Liver (tissue), 3 donors: ENCODE measurements at regions not wholly inside any gene's neighbourhood (a gene's known extent, or its start where the extent isn't known, plus 50 kb on each side); places are given as distances from the start of the nearest gene placed in this dataset.

Source experiments
- FOXA1 ChIP-seq: IDR thresholded peaks from 2 replicates; pipeline ENCODE4 v1.6.1; 2016; ENCODE audit warnings: antibody characterized with exemption
- RAD21 ChIP-seq, 2 donors: IDR thresholded peaks; 2 replicates each; pipeline ENCODE4 v1.6.1; 2016; ENCODE audit warnings: antibody characterized with exemption in 2 of 2, mild to moderate bottlenecking in 2 of 2
- RXRA ChIP-seq, 2 donors: IDR thresholded peaks; 2 replicates each; pipeline ENCODE4 v1.6.1; 2017 to 2018; ENCODE audit warnings: antibody characterized with exemption in 2 of 2, mild to moderate bottlenecking in 1 of 2
- SP1 ChIP-seq: IDR thresholded peaks from 2 replicates; pipeline ENCODE4 v1.6.1; 2018; ENCODE audit warnings: antibody characterized with exemption, mild to moderate bottlenecking
- TAF1 ChIP-seq: conservative IDR thresholded peaks from 2 replicates; pipeline ENCODE4 v1.6.1; 2016; ENCODE audit warnings: antibody characterized with exemption, mild to moderate bottlenecking
- YY1 ChIP-seq: IDR thresholded peaks from 2 replicates; pipeline ENCODE4 v1.6.1; 2016; ENCODE audit warnings: antibody characterized with exemption, mild to moderate bottlenecking
- TF ChIP-seq, protein P1 (sequence below): fragments of 150-350 bp; IDR thresholded peaks from 2 replicates; pipeline ENCODE4 v1.5.1; 2017; ENCODE audit warnings: improper control_type of control experiment, low read depth, low read length; ENCODE audit not compliant: missing input control
- TF ChIP-seq, protein P2 (sequence below): IDR thresholded peaks from 2 replicates; pipeline ENCODE4 v1.6.1; 2016; ENCODE audit warnings: antibody characterized with exemption, mild to moderate bottlenecking
- TF ChIP-seq, protein P3 (sequence below): IDR thresholded peaks from 2 replicates; pipeline ENCODE4 v1.6.1; 2016; ENCODE audit warnings: antibody characterized with exemption
- TF ChIP-seq, protein P4 (sequence below): IDR thresholded peaks from 2 replicates; pipeline ENCODE4 v1.6.1; 2016; ENCODE audit warnings: antibody characterized with exemption
- donor health status: healthy.
- donor health status: healthy.

DNA sequence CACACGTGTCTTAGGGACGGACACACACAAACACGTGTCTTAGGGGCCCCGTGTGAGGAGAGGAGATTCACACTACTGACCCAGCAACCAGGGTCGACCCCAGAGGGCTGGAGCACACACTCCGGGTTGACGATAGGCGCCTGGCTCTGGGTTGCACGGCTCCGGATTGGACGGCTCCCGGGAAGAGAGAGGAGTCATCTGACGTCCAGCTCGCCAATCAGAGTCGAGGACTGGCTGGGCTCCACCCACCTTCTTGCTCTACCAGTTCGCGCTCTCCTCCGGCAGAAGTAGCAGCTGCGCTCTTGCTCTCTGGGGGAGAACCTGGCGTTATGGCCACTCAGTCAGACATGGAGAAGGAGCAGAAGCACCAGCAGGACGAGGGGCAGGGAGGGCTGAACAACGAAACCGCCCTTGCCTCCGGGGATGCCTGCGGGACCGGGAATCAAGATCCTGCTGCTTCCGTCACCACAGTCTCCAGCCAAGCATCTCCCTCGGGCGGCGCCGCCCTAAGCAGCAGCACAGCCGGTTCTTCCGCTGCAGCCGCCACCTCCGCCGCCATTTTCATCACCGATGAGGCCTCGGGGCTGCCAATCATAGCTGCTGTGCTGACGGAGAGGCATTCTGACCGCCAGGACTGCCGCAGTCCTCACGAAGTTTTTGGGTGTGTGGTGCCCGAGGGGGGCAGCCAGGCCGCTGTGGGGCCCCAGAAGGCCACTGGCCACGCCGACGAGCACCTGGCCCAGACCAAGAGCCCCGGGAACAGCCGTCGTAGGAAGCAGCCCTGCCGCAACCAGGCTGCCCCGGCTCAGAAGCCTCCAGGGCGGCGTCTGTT is 74.3 kb downstream of the NUDT10 start:
- TF ChIP-seq FOXA1 (no peak), RAD21 (IDR thresholded peaks at IDR 0.05) (no peak), YY1 (no peak), TAF1 (no peak), RXRA (IDR thresholded peaks at IDR 0.05) (no peak), SP1 (no peak)
- TF ChIP-seq, protein P1, sequence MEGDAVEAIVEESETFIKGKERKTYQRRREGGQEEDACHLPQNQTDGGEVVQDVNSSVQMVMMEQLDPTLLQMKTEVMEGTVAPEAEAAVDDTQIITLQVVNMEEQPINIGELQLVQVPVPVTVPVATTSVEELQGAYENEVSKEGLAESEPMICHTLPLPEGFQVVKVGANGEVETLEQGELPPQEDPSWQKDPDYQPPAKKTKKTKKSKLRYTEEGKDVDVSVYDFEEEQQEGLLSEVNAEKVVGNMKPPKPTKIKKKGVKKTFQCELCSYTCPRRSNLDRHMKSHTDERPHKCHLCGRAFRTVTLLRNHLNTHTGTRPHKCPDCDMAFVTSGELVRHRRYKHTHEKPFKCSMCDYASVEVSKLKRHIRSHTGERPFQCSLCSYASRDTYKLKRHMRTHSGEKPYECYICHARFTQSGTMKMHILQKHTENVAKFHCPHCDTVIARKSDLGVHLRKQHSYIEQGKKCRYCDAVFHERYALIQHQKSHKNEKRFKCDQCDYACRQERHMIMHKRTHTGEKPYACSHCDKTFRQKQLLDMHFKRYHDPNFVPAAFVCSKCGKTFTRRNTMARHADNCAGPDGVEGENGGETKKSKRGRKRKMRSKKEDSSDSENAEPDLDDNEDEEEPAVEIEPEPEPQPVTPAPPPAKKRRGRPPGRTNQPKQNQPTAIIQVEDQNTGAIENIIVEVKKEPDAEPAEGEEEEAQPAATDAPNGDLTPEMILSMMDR, result no peak
- TF ChIP-seq, protein P2, sequence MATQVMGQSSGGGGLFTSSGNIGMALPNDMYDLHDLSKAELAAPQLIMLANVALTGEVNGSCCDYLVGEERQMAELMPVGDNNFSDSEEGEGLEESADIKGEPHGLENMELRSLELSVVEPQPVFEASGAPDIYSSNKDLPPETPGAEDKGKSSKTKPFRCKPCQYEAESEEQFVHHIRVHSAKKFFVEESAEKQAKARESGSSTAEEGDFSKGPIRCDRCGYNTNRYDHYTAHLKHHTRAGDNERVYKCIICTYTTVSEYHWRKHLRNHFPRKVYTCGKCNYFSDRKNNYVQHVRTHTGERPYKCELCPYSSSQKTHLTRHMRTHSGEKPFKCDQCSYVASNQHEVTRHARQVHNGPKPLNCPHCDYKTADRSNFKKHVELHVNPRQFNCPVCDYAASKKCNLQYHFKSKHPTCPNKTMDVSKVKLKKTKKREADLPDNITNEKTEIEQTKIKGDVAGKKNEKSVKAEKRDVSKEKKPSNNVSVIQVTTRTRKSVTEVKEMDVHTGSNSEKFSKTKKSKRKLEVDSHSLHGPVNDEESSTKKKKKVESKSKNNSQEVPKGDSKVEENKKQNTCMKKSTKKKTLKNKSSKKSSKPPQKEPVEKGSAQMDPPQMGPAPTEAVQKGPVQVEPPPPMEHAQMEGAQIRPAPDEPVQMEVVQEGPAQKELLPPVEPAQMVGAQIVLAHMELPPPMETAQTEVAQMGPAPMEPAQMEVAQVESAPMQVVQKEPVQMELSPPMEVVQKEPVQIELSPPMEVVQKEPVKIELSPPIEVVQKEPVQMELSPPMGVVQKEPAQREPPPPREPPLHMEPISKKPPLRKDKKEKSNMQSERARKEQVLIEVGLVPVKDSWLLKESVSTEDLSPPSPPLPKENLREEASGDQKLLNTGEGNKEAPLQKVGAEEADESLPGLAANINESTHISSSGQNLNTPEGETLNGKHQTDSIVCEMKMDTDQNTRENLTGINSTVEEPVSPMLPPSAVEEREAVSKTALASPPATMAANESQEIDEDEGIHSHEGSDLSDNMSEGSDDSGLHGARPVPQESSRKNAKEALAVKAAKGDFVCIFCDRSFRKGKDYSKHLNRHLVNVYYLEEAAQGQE, result no peak
- TF ChIP-seq, protein P3, sequence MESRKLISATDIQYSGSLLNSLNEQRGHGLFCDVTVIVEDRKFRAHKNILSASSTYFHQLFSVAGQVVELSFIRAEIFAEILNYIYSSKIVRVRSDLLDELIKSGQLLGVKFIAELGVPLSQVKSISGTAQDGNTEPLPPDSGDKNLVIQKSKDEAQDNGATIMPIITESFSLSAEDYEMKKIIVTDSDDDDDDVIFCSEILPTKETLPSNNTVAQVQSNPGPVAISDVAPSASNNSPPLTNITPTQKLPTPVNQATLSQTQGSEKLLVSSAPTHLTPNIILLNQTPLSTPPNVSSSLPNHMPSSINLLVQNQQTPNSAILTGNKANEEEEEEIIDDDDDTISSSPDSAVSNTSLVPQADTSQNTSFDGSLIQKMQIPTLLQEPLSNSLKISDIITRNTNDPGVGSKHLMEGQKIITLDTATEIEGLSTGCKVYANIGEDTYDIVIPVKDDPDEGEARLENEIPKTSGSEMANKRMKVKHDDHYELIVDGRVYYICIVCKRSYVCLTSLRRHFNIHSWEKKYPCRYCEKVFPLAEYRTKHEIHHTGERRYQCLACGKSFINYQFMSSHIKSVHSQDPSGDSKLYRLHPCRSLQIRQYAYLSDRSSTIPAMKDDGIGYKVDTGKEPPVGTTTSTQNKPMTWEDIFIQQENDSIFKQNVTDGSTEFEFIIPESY, result no peak
- TF ChIP-seq, protein P4, sequence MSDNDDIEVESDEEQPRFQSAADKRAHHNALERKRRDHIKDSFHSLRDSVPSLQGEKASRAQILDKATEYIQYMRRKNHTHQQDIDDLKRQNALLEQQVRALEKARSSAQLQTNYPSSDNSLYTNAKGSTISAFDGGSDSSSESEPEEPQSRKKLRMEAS, result no peak
